IMR-90 (cell line): ENCODE measurements at regions not wholly inside any gene's neighbourhood (a gene's known extent, or its start where the extent isn't known, plus 50 kb on each side); places are given as distances from the start of the nearest gene placed in this dataset.

ENCODE experiments used
- ATAC-seq: fragments of 200-7000 bp; cut with Tn5 transposase; 2 replicates; pipeline ENCODE4 v1.9.1; 2020; ENCODE audit warnings: low read depth, mild to moderate bottlenecking, moderate library complexity
- BruUV-seq: library from RNA; stranded (reverse); fragments of 400-500 nt; replicated peaks from 2 replicates; lab custom pipeline; 2021; lab: Mats Ljungman, UMichigan
- CTCF ChIA-PET: fragments of 300-600 bp; formaldehyde crosslinking; extraction: SDS; loops from one replicate; lab custom pipeline; 2021; ENCODE audit warnings: antibody characterized with exemption; lab: Yijun Ruan, JAX
- POLR2A ChIA-PET: fragments of 300-600 bp; sonication (Branson Sonifier 250); formaldehyde crosslinking; loops from one replicate; lab custom pipeline; 2022; ENCODE audit warnings: antibody characterized with exemption; ENCODE audit not compliant: unreplicated experiment; lab: Charles Lee
- DNase-seq: peaks from one replicate; pipeline ENCODE4 v3.0.0; 2013
- H2AFZ ChIP-seq: replicated peaks from 2 replicates; pipeline ENCODE3; 2013; ENCODE audit warnings: low read length, mild to moderate bottlenecking; ENCODE audit not compliant: poor library complexity
- H2AK5ac ChIP-seq: 2 replicates; pipeline ENCODE4 v1.6.1; 2013; ENCODE audit warnings: low read depth, low read length, inconsistent platforms
- H2AK9ac ChIP-seq: replicated peaks from 2 replicates; pipeline ENCODE3; 2013; ENCODE audit warnings: mild to moderate bottlenecking, low read depth, low read length, moderate library complexity; ENCODE audit not compliant: poor library complexity
- H2BK120ac ChIP-seq: 2 replicates; pipeline ENCODE4 v1.6.1; 2013; ENCODE audit warnings: low read depth, low read length, inconsistent platforms
- H2BK15ac ChIP-seq: 3 replicates; pipeline ENCODE4 v1.6.1; 2013; ENCODE audit warnings: low read depth, low read length, inconsistent platforms
- H2BK20ac ChIP-seq: 2 replicates; pipeline ENCODE4 v1.6.1; 2013; ENCODE audit warnings: low read depth, mild to moderate bottlenecking, inconsistent platforms, low read length, moderate library complexity
- H2BK5ac ChIP-seq: 2 replicates; pipeline ENCODE4 v1.6.1; 2013; ENCODE audit warnings: mild to moderate bottlenecking, low read depth, low read length, inconsistent platforms; ENCODE audit not compliant: poor library complexity, severe bottlenecking
- H3K14ac ChIP-seq: replicated peaks from 2 replicates; pipeline ENCODE4 v1.6.1; 2013; ENCODE audit warnings: low read depth, low read length, inconsistent platforms
- H3K18ac ChIP-seq: 2 replicates; pipeline ENCODE4 v1.6.1; 2013; ENCODE audit warnings: low read depth, low read length, control low read depth
- H3K23ac ChIP-seq: 2 replicates; pipeline ENCODE4 v1.6.1; 2013; ENCODE audit warnings: low read depth, low read length, inconsistent platforms
- H3K27ac ChIP-seq: 2 replicates; pipeline ENCODE4 v1.5.1; 2013; ENCODE audit warnings: mild to moderate bottlenecking, control low read depth, low read length; ENCODE audit not compliant: insufficient read depth
- H3K27me3 ChIP-seq: 2 replicates; pipeline ENCODE4 v1.6.1; 2013; ENCODE audit warnings: low read length; ENCODE audit not compliant: control insufficient read depth, insufficient read depth
- H3K36me3 ChIP-seq: 2 replicates; pipeline ENCODE4 v1.6.1; 2013; ENCODE audit warnings: low read length, mixed read lengths; ENCODE audit not compliant: control insufficient read depth, insufficient read depth
- H3K4ac ChIP-seq: 2 replicates; pipeline ENCODE4 v1.6.1; 2013; ENCODE audit warnings: low read depth, low read length, inconsistent platforms
- H3K4me1 ChIP-seq: 2 replicates; pipeline ENCODE4 v1.6.1; 2013; ENCODE audit warnings: low read length, mixed read lengths; ENCODE audit not compliant: control insufficient read depth, insufficient read depth
- H3K4me2 ChIP-seq: 2 replicates; pipeline ENCODE4 v1.6.1; 2013; ENCODE audit warnings: low read depth, mild to moderate bottlenecking, control low read depth, low read length, moderate library complexity
- H3K4me3 ChIP-seq: 2 replicates; pipeline ENCODE4 v1.5.1; 2013; ENCODE audit warnings: low read depth, mild to moderate bottlenecking, control low read depth, low read length, moderate library complexity; ENCODE audit not compliant: insufficient read depth
- H3K56ac ChIP-seq: 2 replicates; pipeline ENCODE4 v1.6.1; 2013; ENCODE audit warnings: low read length, inconsistent platforms; ENCODE audit not compliant: insufficient read depth; ENCODE audit errors: extremely low read depth
- H3K79me1 ChIP-seq, 2 experiments: 2 replicates each; pipeline ENCODE4 v1.6.1; 2013; ENCODE audit warnings: low read length in 2 of 2, inconsistent platforms in 1 of 2, low read depth in 1 of 2
- H3K9ac ChIP-seq: 2 replicates; pipeline ENCODE4 v1.6.1; 2013; ENCODE audit warnings: low read depth, low read length, control low read depth
- H3K9me1 ChIP-seq: 2 replicates; pipeline ENCODE4 v1.6.1; 2013; ENCODE audit warnings: low read length, inconsistent platforms; ENCODE audit not compliant: insufficient read depth
- H3K9me3 ChIP-seq: 2 replicates; pipeline ENCODE4 v1.6.1; 2013; ENCODE audit warnings: low read length; ENCODE audit not compliant: control insufficient read depth, insufficient read depth
- H4K20me1 ChIP-seq: 2 replicates; pipeline ENCODE4 v1.6.1; 2013; ENCODE audit warnings: low read length, inconsistent platforms; ENCODE audit not compliant: insufficient read depth
- H4K5ac ChIP-seq: 2 replicates; pipeline ENCODE4 v1.6.1; 2013; ENCODE audit warnings: mild to moderate bottlenecking, low read depth, low read length, control low read depth
- H4K8ac ChIP-seq, 2 experiments: 2 replicates each; pipeline ENCODE4 v1.6.1; 2013; ENCODE audit warnings: low read depth in 2 of 2, low read length in 2 of 2, control low read depth in 1 of 2, inconsistent platforms in 1 of 2
- H4K91ac ChIP-seq: 2 replicates; pipeline ENCODE4 v1.6.1; 2013; ENCODE audit warnings: low read depth, low read length, inconsistent platforms; ENCODE audit not compliant: insufficient read depth
- CTCF ChIP-seq: conservative IDR thresholded peaks from 2 replicates; pipeline ENCODE4 v1.5.1; 2012; ENCODE audit warnings: mild to moderate bottlenecking, low read depth, low read length, improper control_type of control experiment
- FOS ChIP-seq: fragments of 150-350 bp; IDR thresholded peaks from 2 replicates; pipeline ENCODE4 v1.6.1; 2016; ENCODE audit warnings: low read depth, low read length
- MXI1 ChIP-seq: IDR thresholded peaks from 2 replicates; pipeline ENCODE4 v1.6.1; 2012; ENCODE audit warnings: low read depth, mild to moderate bottlenecking, low read length, moderate library complexity, borderline replicate concordance
- POLR2A ChIP-seq: IDR thresholded peaks from 2 replicates; pipeline ENCODE4 v1.6.1; 2012; ENCODE audit warnings: mild to moderate bottlenecking, low read depth, low read length
- WGBS, 2 experiments: methylation state at CpG; one replicate each; pipeline versions ENCODE4 v1.1.5 to v1.1.7; 2013; ENCODE audit warnings: missing lambda C conversion rate in 2 of 2; ENCODE audit not compliant: insufficient read length in 1 of 2; ENCODE audit errors: extremely low coverage in 2 of 2; 5-methylcytosine and 5-hydroxymethylcytosine counted together
- dilution Hi-C: fragments of 300-500 bp; cut with HindIII; formaldehyde crosslinking; loops from one replicate; pipeline ENCODE4 v1.14.3; 2018; ENCODE audit warnings: low sequenced_read_pairs; ENCODE audit not compliant: unreplicated experiment
- in situ Hi-C: fragments of 300-500 bp; cut with MboI; formaldehyde crosslinking; loops from 3 replicates; pipeline ENCODE4 v1.14.3; 2019; ENCODE audit warnings: low sequenced_read_pairs, inconsistent platforms, mixed read lengths
- intact Hi-C: fragments of 100-400 bp; cut with micrococcal nuclease; formaldehyde crosslinking; loops from 2 replicates; pipeline ENCODE4 v1.10.0; 2022

DNA sequence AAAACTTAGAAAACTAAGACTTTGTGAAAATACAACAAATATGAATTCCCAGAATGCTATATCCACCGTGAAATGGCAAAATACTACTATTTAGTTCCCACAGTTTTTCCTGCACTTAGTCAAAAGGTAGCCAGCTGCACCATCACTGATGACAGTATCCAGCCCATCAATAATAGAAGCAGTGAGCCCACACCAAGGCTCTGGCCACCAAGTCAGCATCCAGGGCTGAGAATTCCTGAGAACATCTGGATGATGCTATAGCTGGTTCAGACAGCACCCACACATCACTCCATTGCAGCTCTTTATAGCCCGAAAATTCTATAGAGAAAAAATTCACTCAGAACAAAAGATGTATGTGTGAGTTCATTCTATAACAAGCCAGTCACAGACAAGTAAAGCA, 159.1 kb upstream of the SPATS2L start:
- Histone ChIP-seq H3K79me1 (no peaks in the 10 kb centered on the region), H3K9me1 (no peaks in the 10 kb centered on the region), H4K91ac (no peak overlapping the region), H2BK5ac (no peak overlapping the region), H2BK20ac (no peak overlapping the region), H4K5ac (no peak overlapping the region), H4K20me1 (no peaks in the 10 kb centered on the region), H3K18ac (no peak overlapping the region), H2BK120ac (no peak overlapping the region), H3K27me3 (no peaks in the 10 kb centered on the region), H3K14ac (no peak overlapping the region), H3K56ac (no peak overlapping the region), H3K23ac (no peak overlapping the region), H2AK5ac (no peak overlapping the region), H3K4ac (no peak overlapping the region), H3K4me3 (no peak overlapping the region), H3K9me3 (peaks cover 10% of the 10 kb centered on the region), H3K27ac (no peak overlapping the region), H3K4me2 (no peak overlapping the region), H2AK9ac (no peak overlapping the region), H3K9ac (no peak overlapping the region), H3K4me1 (no peaks in the 10 kb centered on the region), H2AFZ (no peak overlapping the region), H4K8ac (no peak overlapping the region), H2BK15ac (no peak overlapping the region), H3K36me3 (no peaks in the 10 kb centered on the region)
- no CpG with 5 or more reads among the region's 2 CpGs for WGBS, 2 experiments
- intact Hi-C loops (no loop called here), in situ Hi-C loops (no loop called here), dilution Hi-C loops (no loop called here)
- TF ChIP-seq FOS (no peak), POLR2A (no peak), MXI1 (no peak), CTCF (no peak)
- ChIA-PET CTCF (interaction anchor here (0.6 kb wide), 1 partner anchor 278 kb away, joined by 3 read pairs; no protein-coding TSS in a partner anchor), POLR2A (no interaction called here)
- DNase-seq (no peak), ATAC-seq (no peak)
- no TSS peak for BruUV-seq
